H9 (cell line): ENCODE measurements at regions not wholly inside any gene's neighbourhood (a gene's known extent, or its start where the extent isn't known, plus 50 kb on each side); places are given as distances from the start of the nearest gene placed in this dataset.

Experiments
- DNase-seq: peaks from one replicate; pipeline ENCODE4 v3.0.0-alpha.2; 2017
- H2AFZ ChIP-seq: one replicate; pipeline ENCODE4 v1.6.1; 2013; ENCODE audit warnings: mild to moderate bottlenecking, low read length, control low read depth, moderate library complexity
- H2AK5ac ChIP-seq: 2 replicates; pipeline ENCODE4 v1.6.1; 2013; ENCODE audit warnings: low read length, control low read depth, mixed read lengths; ENCODE audit not compliant: insufficient read length
- H2BK120ac ChIP-seq: one replicate; pipeline ENCODE4 v1.6.1; 2013; ENCODE audit warnings: low read depth, mild to moderate bottlenecking, low read length, control low read depth, inconsistent platforms; ENCODE audit not compliant: poor library complexity, severe bottlenecking
- H2BK12ac ChIP-seq: 2 replicates; pipeline ENCODE4 v1.6.1; 2013; ENCODE audit warnings: low read length, control low read depth, mixed read lengths, low read depth; ENCODE audit not compliant: insufficient read length
- H2BK15ac ChIP-seq: 2 replicates; pipeline ENCODE4 v1.6.1; 2013; ENCODE audit warnings: low read depth, low read length, control low read depth
- H2BK20ac ChIP-seq: one replicate; pipeline ENCODE4 v1.6.1; 2013; ENCODE audit warnings: low read depth, mild to moderate bottlenecking, low read length, control low read depth, inconsistent platforms; ENCODE audit not compliant: poor library complexity, severe bottlenecking
- H2BK5ac ChIP-seq: 2 replicates; pipeline ENCODE4 v1.6.1; 2013; ENCODE audit warnings: low read length, control low read depth, mixed read lengths; ENCODE audit not compliant: insufficient read length
- H3K14ac ChIP-seq: 2 replicates; pipeline ENCODE4 v1.6.1; 2013; ENCODE audit warnings: low read length, control low read depth; ENCODE audit not compliant: insufficient read depth
- H3K18ac ChIP-seq: 2 replicates; pipeline ENCODE4 v1.6.1; 2013; ENCODE audit warnings: low read depth, mild to moderate bottlenecking, mixed read lengths, low read length, control low read depth; ENCODE audit not compliant: insufficient read length
- H3K23ac ChIP-seq: 2 replicates; pipeline ENCODE4 v1.6.1; 2013; ENCODE audit warnings: low read length, control low read depth, mixed read lengths, low read depth; ENCODE audit not compliant: insufficient read length
- H3K23me2 ChIP-seq: 2 replicates; pipeline ENCODE4 v1.6.1; 2013; ENCODE audit warnings: low read depth, mild to moderate bottlenecking, mixed read lengths, low read length, control low read depth; ENCODE audit not compliant: insufficient read length, poor library complexity, severe bottlenecking
- H3K27ac ChIP-seq: 2 replicates; pipeline ENCODE4 v1.5.1; 2013; ENCODE audit warnings: low read length, control low read depth, mixed read lengths, low read depth; ENCODE audit not compliant: insufficient read length
- H3K27me3 ChIP-seq: 2 replicates; pipeline ENCODE4 v1.6.1; 2013; ENCODE audit warnings: low read length, control low read depth, inconsistent platforms; ENCODE audit not compliant: insufficient read depth
- H3K4ac ChIP-seq: 2 replicates; pipeline ENCODE4 v1.6.1; 2013; ENCODE audit warnings: low read depth, mild to moderate bottlenecking, control low read depth, inconsistent platforms, low read length, moderate library complexity
- H3K4me1 ChIP-seq: 2 replicates; pipeline ENCODE4 v1.6.1; 2013; ENCODE audit warnings: low read length, control low read depth, inconsistent platforms; ENCODE audit not compliant: insufficient read depth
- H3K4me2 ChIP-seq: 2 replicates; pipeline ENCODE4 v1.6.1; 2013; ENCODE audit warnings: low read length, control low read depth, mixed read lengths; ENCODE audit not compliant: insufficient read length, insufficient read depth
- H3K56ac ChIP-seq: 2 replicates; pipeline ENCODE4 v1.6.1; 2013; ENCODE audit warnings: low read depth, mild to moderate bottlenecking, mixed read lengths, low read length, control low read depth; ENCODE audit not compliant: insufficient read length
- H3K79me1 ChIP-seq: 2 replicates; pipeline ENCODE4 v1.6.1; 2013; ENCODE audit warnings: low read depth, mild to moderate bottlenecking, moderate library complexity, low read length, control low read depth, inconsistent platforms; ENCODE audit not compliant: insufficient read depth, poor library complexity, severe bottlenecking
- H3K79me2 ChIP-seq: 2 replicates; pipeline ENCODE4 v1.6.1; 2013; ENCODE audit warnings: low read length, control low read depth, inconsistent platforms; ENCODE audit not compliant: insufficient read depth
- H3K9ac ChIP-seq: 2 replicates; pipeline ENCODE4 v1.6.1; 2013; ENCODE audit warnings: low read length, control low read depth, mixed read lengths; ENCODE audit not compliant: insufficient read length; ENCODE audit errors: extremely low read depth
- H3K9me3 ChIP-seq: one replicate; pipeline ENCODE4 v1.6.1; 2013; ENCODE audit warnings: low read depth, low read length, inconsistent platforms; ENCODE audit not compliant: control insufficient read depth
- H3T11ph ChIP-seq: one replicate; pipeline ENCODE4 v1.6.1; 2013; ENCODE audit warnings: mild to moderate bottlenecking, low read length, control low read depth, inconsistent platforms
- H4K20me1 ChIP-seq: one replicate; pipeline ENCODE4 v1.6.1; 2013; ENCODE audit not compliant: control insufficient read depth, insufficient read length, insufficient read depth
- H4K5ac ChIP-seq: 2 replicates; pipeline ENCODE4 v1.6.1; 2013; ENCODE audit warnings: low read depth, mild to moderate bottlenecking, mixed read lengths, low read length, control low read depth; ENCODE audit not compliant: insufficient read length
- H4K8ac ChIP-seq: replicated peaks from 2 replicates; pipeline ENCODE4 v1.6.1; 2013; ENCODE audit warnings: low read length, control low read depth, mixed read lengths, low read depth; ENCODE audit not compliant: insufficient read length
- H4K91ac ChIP-seq: 2 replicates; pipeline ENCODE4 v1.6.1; 2013; ENCODE audit warnings: low read depth, mild to moderate bottlenecking, moderate library complexity, mixed read lengths, low read length, control low read depth; ENCODE audit not compliant: insufficient read length
- H3K27ac Mint-ChIP-seq, 3 experiments: 2 replicates in 2 of 3; 3 replicates in 1 of 3; pipeline ENCODE4 v1.8.0; 2020 to 2021; ENCODE audit warnings: mixed read lengths in 3 of 3, mild to moderate bottlenecking in 1 of 3, moderate library complexity in 1 of 3
- H3K27me3 Mint-ChIP-seq: 2 replicates; pipeline ENCODE4 v1.8.0; 2021; ENCODE audit warnings: low read depth, mild to moderate bottlenecking, moderate library complexity, mixed read lengths
- H3K36me3 Mint-ChIP-seq, 3 experiments: 2 replicates in 2 of 3; 3 replicates in 1 of 3; pipeline ENCODE4 v1.8.0; 2020 to 2021; ENCODE audit warnings: low read depth in 3 of 3, mixed read lengths in 3 of 3; ENCODE audit not compliant: insufficient read depth in 1 of 3
- H3K4me1 Mint-ChIP-seq, 2 experiments: 2 replicates each; pipeline ENCODE4 v1.8.0; 2020; ENCODE audit warnings: mixed read lengths in 2 of 2
- H3K4me3 Mint-ChIP-seq, 2 experiments: 2 replicates in 1 of 2; 3 replicates in 1 of 2; pipeline ENCODE4 v1.8.0; 2020 to 2021; ENCODE audit warnings: mild to moderate bottlenecking in 2 of 2, mixed read lengths in 2 of 2, moderate library complexity in 1 of 2
- H3K9me3 Mint-ChIP-seq, 2 experiments: 2 replicates in 1 of 2; 3 replicates in 1 of 2; pipeline ENCODE4 v1.8.0; 2020; ENCODE audit warnings: mild to moderate bottlenecking in 2 of 2, mixed read lengths in 2 of 2, moderate library complexity in 1 of 2
- CTCF ChIP-seq: fragments of 200-600 bp; sonication (generic); conservative IDR thresholded peaks from 3 replicates; pipeline ENCODE4 v1.8.0; 2021; ENCODE audit warnings: antibody characterized with exemption, mild to moderate bottlenecking
- WGBS: extraction: QIAGEN DNeasy Blood & Tissue Kit; methylation state at CpG from one replicate; pipeline ENCODE4 v1.1.7; 2013; ENCODE audit warnings: missing lambda C conversion rate, low lambda C conversion rate, mixed read lengths; ENCODE audit not compliant: insufficient read length; ENCODE audit errors: extremely low coverage; 5-methylcytosine and 5-hydroxymethylcytosine counted together

- no peak overlapping the region for H2BK20ac ChIP-seq
- H2BK12ac ChIP-seq = no peak overlapping the region
- no peak overlapping the region for H2BK15ac ChIP-seq
- no peak overlapping the region for H4K8ac ChIP-seq
- Mint-ChIP-seq H3K9me3 (no peaks in the 10 kb centered on the region), H3K4me1 (no peaks in the 10 kb centered on the region), H3K27me3 (no peaks in the 10 kb centered on the region), H3K4me3 (no peak overlapping the region), H3K36me3 (no peaks in the 10 kb centered on the region), H3K27ac (no peak overlapping the region)
- H3K79me2 ChIP-seq = no peaks in the 10 kb centered on the region
- no peak overlapping the region for H2BK120ac ChIP-seq
- H3K9me3 ChIP-seq = no peaks in the 10 kb centered on the region
- no peak overlapping the region for H2AFZ ChIP-seq
- no peak overlapping the region for H2AK5ac ChIP-seq
- no peak overlapping the region for H3T11ph ChIP-seq
- no peaks in the 10 kb centered on the region for H3K23me2 ChIP-seq
- no peaks in the 10 kb centered on the region for H3K79me1 ChIP-seq
- no peak overlapping the region for H3K27ac ChIP-seq
- no peak overlapping the region for H3K14ac ChIP-seq
- no peaks in the 10 kb centered on the region for H4K20me1 ChIP-seq
- H3K56ac ChIP-seq = no peak overlapping the region
- H3K18ac ChIP-seq = no peak overlapping the region
- H4K5ac ChIP-seq = no peak overlapping the region
- no peak overlapping the region for H2BK5ac ChIP-seq
- no peak overlapping the region for H4K91ac ChIP-seq
- no peak for DNase-seq
- no peak overlapping the region for H3K23ac ChIP-seq
- no CpG with 5 or more reads among the region's 1 CpG for WGBS
- no peak for TF ChIP-seq CTCF
- H3K4me1 ChIP-seq = no peaks in the 10 kb centered on the region
- H3K9ac ChIP-seq = no peak overlapping the region
- H3K4ac ChIP-seq = no peak overlapping the region
- H3K27me3 ChIP-seq = no peaks in the 10 kb centered on the region; the same call in 1 of the 2 replicates
- H3K4me2 ChIP-seq = no peak overlapping the region
Measured at GRCh38 chr6:151723152-151723551, 84.3 kb upstream of the ESR1 start.
